ENCODE measurements at regions not wholly inside any gene's neighbourhood (a gene's known extent, or its start where the extent isn't known, plus 50 kb on each side); places are given as distances from the start of the nearest gene placed in this dataset.

DNA sequence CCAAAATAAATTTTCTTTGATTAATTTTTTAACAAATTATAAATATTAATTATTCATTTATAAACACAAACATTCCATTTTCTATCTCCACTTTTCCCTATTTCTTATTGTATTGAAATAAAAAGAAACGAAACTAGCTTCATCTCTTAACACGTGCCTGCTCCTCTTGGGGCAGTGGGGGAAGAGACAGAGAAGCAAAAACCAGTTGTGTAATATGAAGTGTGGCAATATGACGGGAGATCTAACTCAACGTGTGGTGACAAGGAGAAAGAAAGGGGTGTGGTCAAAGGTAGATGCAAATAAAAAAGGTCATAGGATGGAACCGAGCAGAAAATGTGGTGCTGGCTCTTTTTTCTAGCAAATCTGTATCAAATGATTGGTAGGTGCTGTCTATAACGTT, 106.9 kb upstream of the SLC8A1 start:
- no peak for DNase-seq
- Mint-ChIP-seq H3K9me3 (ENCODE audit: unreplicated experiment) (no peaks in the 10 kb centered on the region), H3K27ac (ENCODE audit: unreplicated experiment) (no peak overlapping the region), H3K36me3 (ENCODE audit: insufficient read depth, unreplicated experiment) (no peaks in the 10 kb centered on the region), H3K27me3 (ENCODE audit: insufficient read depth, unreplicated experiment) (peaks cover 9% of the 10 kb centered on the region), H3K4me1 (ENCODE audit: low read depth, unreplicated experiment) (no peaks in the 10 kb centered on the region), H3K4me3 (ENCODE audit: unreplicated experiment) (no peak overlapping the region)
- Histone ChIP-seq H3K27me3 (replicated peaks; ENCODE audit: control insufficient read depth, insufficient read depth, low read length) (no peaks in the 10 kb centered on the region), H3K4me3 (ENCODE audit: low read depth, low read length) (no peak overlapping the region), H3K9me3 (no peaks in the 10 kb centered on the region), H3K4me1 (no peaks in the 10 kb centered on the region), H3K36me3 (ENCODE audit: control insufficient read depth, insufficient read depth, low read length) (no peaks in the 10 kb centered on the region)
- BruUV-seq (replicated peaks): no TSS peak
- CTCF ChIA-PET: no interaction called here
- intact Hi-C loops (cut with micrococcal nuclease; ENCODE audit: unreplicated experiment): no loop called here
- POLR2A ChIA-PET: no interaction called here
- TF ChIP-seq, protein P1, sequence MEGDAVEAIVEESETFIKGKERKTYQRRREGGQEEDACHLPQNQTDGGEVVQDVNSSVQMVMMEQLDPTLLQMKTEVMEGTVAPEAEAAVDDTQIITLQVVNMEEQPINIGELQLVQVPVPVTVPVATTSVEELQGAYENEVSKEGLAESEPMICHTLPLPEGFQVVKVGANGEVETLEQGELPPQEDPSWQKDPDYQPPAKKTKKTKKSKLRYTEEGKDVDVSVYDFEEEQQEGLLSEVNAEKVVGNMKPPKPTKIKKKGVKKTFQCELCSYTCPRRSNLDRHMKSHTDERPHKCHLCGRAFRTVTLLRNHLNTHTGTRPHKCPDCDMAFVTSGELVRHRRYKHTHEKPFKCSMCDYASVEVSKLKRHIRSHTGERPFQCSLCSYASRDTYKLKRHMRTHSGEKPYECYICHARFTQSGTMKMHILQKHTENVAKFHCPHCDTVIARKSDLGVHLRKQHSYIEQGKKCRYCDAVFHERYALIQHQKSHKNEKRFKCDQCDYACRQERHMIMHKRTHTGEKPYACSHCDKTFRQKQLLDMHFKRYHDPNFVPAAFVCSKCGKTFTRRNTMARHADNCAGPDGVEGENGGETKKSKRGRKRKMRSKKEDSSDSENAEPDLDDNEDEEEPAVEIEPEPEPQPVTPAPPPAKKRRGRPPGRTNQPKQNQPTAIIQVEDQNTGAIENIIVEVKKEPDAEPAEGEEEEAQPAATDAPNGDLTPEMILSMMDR (IDR thresholded peaks at IDR 0.05; ENCODE audit: insufficient read depth in 1 of 2, low read depth in 1 of 2, low read length in 1 of 2, severe bottlenecking in 1 of 2, unreplicated experiment in 1 of 2): no peak

DNA sequence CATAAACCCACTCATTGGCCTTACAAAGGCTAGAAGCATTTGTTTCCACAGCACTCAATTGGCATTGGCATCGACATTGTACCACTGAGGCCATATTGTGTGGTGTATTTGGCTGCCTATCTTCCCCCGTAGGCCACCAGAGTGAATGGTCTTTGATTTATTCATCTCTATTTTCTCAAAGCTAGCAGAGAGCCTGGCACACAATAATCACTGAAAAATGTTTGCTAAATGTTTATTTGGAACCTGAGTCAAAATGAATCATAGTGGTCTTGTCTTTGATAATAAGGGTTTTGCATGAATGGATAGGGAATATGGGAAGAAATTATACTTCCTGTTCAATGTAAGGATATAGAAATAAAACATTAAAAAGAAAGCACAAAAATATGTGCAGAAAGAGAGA, 107.3 kb upstream of the SLC8A1 start:
- intact Hi-C loops (cut with micrococcal nuclease; ENCODE audit: unreplicated experiment): no loop called here
- POLR2A ChIA-PET: no interaction called here

DNA sequence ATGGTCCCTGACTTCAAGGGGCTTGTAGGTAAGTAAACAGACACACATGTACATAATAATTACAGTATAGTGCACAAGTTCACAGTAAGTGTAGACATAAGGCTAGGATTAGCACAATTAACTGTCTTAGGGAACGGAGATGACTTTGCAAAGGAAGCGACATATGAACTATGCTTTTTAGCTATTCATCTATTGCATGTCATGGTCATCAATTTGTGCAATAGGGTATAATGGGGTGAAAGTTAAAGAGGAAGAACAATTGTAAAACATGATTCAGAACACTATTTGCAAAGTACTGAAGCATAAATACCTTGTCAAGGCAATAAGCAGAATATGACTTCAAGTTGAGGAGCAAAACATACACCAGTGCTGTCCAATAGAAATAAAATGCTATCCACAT, 112.3 kb upstream of the SLC8A1 start:
- Mint-ChIP-seq H3K9me3 (ENCODE audit: unreplicated experiment) (no peaks in the 10 kb centered on the region), H3K36me3 (ENCODE audit: insufficient read depth, unreplicated experiment) (no peaks in the 10 kb centered on the region), H3K27me3 (ENCODE audit: insufficient read depth, unreplicated experiment) (peaks cover 3% of the 10 kb centered on the region), H3K4me1 (ENCODE audit: low read depth, unreplicated experiment) (no peaks in the 10 kb centered on the region), H3K4me3 (ENCODE audit: unreplicated experiment) (no peak overlapping the region), H3K27ac (ENCODE audit: unreplicated experiment) (no peak overlapping the region)
- CTCF ChIA-PET: no interaction called here
- H3K36me3 ChIP-seq (ENCODE audit: control insufficient read depth, insufficient read depth, low read length): no peaks in the 10 kb centered on the region
- POLR2A ChIA-PET: no interaction called here
- no peak for DNase-seq
- intact Hi-C loops (cut with micrococcal nuclease; ENCODE audit: unreplicated experiment): no loop called here
- TF ChIP-seq, protein P1 (IDR thresholded peaks at IDR 0.05; ENCODE audit: insufficient read depth in 1 of 2, low read depth in 1 of 2, low read length in 1 of 2, severe bottlenecking in 1 of 2, unreplicated experiment in 1 of 2): no peak
- no peaks in the 10 kb centered on the region for H3K4me1 ChIP-seq
- no peaks in the 10 kb centered on the region for H3K9me3 ChIP-seq
- no peak overlapping the region for H3K4me3 ChIP-seq (ENCODE audit: low read depth, low read length)
- H3K27me3 ChIP-seq (replicated peaks; ENCODE audit: control insufficient read depth, insufficient read depth, low read length): no peaks in the 10 kb centered on the region
- BruUV-seq (replicated peaks): no TSS peak

More for the DNA sequence above, 107.3 kb upstream of the SLC8A1 start:
- Mint-ChIP-seq H3K4me3 (ENCODE audit: unreplicated experiment) (no peak overlapping the region), H3K27ac (ENCODE audit: unreplicated experiment) (no peak overlapping the region), H3K4me1 (ENCODE audit: low read depth, unreplicated experiment) (no peaks in the 10 kb centered on the region), H3K9me3 (ENCODE audit: unreplicated experiment) (no peaks in the 10 kb centered on the region), H3K36me3 (ENCODE audit: insufficient read depth, unreplicated experiment) (no peaks in the 10 kb centered on the region), H3K27me3 (ENCODE audit: insufficient read depth, unreplicated experiment) (peaks cover 9% of the 10 kb centered on the region)
- no peak for DNase-seq
- H3K27me3 ChIP-seq (replicated peaks; ENCODE audit: control insufficient read depth, insufficient read depth, low read length): no peaks in the 10 kb centered on the region
- H3K4me3 ChIP-seq (ENCODE audit: low read depth, low read length): no peak overlapping the region
- no peaks in the 10 kb centered on the region for H3K9me3 ChIP-seq
- no peaks in the 10 kb centered on the region for H3K4me1 ChIP-seq
- BruUV-seq (replicated peaks): no TSS peak
- TF ChIP-seq, protein P1 (IDR thresholded peaks at IDR 0.05; ENCODE audit: insufficient read depth in 1 of 2, low read depth in 1 of 2, low read length in 1 of 2, severe bottlenecking in 1 of 2, unreplicated experiment in 1 of 2): no peak
- H3K36me3 ChIP-seq (ENCODE audit: control insufficient read depth, insufficient read depth, low read length): no peaks in the 10 kb centered on the region
- CTCF ChIA-PET: no interaction called here
